Activated T-cell treated with anti-CD3 and anti-CD28 coated beads for 1 hour (primary cell): ENCODE measurements at regions not wholly inside any gene's neighbourhood (a gene's known extent, or its start where the extent isn't known, plus 50 kb on each side); places are given as distances from the start of the nearest gene placed in this dataset.

ENCODE experiments used
- DNase-seq: peaks from one replicate; pipeline ENCODE4 v3.0.0-alpha.2; 2020; ENCODE audit warnings: low read depth

DNA sequence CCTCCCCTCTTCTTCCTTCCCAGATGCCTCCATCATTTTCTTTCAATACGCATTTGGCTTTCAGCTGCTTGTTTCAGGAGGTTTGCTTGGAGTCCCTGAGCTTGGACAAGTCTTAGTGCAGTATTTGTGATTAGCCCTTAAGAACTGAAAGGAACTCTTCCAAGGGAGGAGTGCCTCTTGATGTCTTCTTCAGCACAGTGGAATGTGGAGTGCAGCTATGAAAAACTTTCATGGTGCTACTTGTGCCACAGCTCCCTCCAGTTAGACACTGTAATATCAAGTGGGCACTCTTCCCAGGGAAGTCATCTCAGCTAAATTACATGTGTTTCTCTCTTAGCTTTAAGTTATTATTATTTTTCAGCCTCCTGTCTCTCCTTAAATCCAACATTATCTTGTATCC is 173.1 kb downstream of the NECTIN3 start:
- no peak for DNase-seq

DNA sequence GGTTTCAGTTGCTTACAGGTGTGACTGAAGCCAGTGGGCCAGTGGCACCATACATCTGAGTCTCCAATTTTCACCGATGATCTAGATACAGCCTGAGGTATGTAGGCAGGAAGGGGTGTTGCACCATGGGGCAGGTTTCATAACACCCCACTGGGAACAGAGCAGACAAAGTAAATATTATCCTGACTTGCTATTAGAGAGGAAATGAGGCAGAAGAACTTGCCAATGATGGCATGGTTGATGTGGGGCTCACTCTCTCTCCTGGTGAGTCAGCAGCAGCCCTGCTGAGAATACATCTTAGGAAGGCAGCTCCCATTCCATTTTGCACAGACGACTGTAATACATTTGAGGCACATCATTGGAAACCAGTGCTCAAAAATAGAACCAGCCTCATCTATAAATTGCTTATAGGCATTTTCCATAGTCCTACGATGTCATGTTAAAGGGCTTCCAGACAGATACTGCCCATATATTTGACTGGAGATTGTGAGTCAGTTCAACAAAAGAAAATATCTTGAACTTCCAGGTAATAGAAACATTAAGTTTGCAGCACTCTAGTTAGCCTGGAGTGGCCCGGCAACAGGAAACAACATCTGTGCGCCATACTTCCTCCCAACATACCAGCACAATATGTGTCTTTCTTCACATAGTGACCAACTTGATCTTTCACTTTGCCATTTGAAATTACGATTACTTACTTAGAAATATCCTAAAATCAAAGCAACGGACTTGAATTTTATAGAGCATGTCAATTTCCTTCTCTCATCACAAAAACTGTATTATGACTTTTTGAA is 175.5 kb downstream of the NECTIN3 start:
- DNase-seq: no peak

DNA sequence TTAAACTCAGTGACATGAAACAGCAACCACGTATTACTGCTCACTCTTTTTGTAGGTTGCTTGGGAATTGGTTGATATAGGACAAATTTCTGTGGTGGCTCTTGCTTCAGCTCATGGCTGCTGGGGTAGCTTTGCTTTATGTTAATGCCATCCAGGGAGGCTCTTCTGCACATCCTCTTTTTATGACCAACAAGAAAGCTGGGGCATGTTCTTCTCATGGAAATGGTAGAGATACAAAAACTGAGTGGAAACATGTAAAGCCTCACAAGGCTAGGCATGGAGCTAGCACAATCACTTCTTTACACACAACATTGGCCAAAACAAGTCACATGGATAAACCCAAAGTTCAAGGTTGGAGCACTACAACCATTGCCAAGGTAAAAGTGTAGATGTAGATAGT is 176.8 kb downstream of the NECTIN3 start:
- no peak for DNase-seq

DNA sequence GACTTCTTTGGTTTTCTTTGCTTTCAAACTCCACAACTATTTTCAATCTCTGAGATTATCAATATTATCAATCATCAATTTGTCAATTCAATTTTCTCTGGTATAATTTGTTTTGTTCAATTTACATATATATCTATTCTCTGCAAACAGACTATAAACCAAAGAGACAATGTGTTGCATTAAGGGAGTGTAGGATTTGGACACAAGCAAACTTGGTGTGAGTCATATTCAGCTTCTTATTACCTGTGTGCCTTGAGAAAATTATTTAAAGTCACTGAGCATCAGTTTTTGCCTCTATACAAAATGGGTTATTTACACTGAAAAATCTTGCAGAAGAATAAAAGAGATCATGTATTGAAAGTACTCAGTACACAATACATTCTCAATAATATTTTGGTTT is 177.8 kb downstream of the NECTIN3 start:
- no peak for DNase-seq

DNA sequence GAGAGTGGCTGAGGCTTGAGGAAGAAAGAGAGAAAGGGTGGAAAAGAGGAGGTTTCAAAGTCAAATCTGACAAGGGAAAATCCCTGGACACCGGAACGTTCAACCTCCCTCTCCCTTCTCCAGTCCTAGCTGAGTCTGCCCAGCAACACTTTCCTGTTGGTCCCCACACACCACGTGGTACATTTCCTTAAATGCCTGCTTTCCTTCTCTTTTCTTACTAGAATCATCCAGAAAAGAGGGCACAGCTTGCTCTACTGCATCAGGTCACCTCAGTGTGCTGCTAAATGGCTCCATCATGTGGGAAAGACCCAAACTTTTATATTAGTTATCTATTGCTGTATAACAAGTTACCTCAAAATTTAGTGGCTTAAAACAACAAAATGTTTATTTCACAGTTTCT is 181.2 kb downstream of the NECTIN3 start:
- DNase-seq: no peak

DNA sequence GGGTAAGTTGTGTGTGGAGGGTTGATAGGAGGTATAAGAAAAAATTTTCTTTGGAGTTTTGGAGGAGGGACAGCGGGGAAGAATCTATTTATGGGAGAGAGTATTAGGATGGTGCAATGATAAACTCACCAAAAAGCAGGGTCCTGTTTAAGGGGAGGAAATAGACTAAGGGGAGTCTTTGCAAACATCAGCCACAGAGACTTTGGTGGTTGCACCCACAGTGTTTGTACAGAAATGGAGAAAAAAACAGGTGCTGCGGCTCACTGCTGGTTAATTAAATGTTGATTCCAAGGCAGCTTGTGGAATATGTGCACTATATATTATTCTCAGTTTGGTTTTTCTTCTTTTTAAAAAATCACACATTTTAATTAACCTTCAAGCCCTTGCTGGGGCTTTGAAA is 182.1 kb downstream of the NECTIN3 start:
- DNase-seq: no peak

GRCh38 chr3:111260878-111261277 is 189.3 kb downstream of the NECTIN3 start:
- no peak for DNase-seq

- no peak for DNase-seq
These were observed 198.2 kb downstream of the NECTIN3 start for GRCh38 chr3:111269777-111270176.

DNA sequence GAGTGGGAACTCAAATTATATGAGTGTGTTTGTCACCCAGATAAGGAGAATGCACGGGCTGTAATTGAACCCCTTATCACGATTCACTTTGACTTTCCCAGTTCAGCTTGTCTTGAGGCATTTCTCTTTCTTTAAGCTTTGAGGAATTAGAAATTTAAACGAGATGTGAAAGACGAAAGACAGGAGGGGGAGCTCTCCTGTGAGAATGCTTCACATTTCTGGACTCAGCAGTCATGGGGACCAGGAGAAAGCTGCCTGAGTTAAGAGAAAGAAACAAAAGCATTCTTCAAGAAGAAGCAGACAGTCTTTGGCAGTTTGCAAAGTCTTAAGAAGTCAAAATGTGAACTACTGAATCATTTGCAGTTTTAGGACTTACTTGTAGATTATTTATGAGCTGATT is 205.6 kb downstream of the NECTIN3 start:
- no peak for DNase-seq

DNA sequence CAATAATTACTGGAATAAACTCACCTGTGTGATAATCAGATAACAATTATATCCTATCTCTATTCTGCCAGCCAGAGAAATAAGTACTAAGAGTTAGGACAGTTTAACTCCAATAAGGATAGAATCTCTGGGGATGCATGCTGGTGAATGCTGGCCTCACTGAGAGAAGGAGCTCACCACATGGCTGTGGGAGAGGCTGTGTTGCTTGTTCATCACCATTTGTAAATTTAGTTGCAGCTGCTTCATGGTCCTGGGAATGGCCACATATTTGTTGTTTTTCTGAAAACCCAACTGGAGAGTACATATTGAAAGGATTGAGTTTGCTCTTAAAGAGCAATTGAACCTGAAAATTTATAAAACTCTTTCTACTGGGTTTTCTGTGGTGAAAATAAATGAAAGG is 207.3 kb downstream of the NECTIN3 start:
- no peak for DNase-seq

GRCh38 chr3:111282024-111282423 is 210.4 kb downstream of the NECTIN3 start:
- no peak for DNase-seq

DNA sequence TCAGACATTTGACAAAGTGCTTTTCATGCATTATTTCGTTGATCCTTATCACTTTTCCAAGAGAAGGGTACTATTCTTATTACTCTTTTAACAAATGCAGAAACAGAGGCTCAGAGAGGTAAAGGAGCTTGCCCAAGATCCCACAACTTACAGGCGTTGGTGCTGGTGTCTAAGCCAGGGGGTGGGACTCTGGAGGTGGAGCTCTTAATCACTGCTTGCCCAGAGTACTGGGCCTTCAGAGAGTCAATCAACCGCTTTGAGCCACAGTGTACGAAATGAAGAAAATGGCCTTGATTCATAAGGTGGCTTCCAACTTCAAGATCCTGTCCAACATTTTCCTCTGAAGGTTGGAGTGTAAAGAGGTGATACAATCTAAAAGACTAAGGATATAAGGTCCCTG is 211.5 kb downstream of the NECTIN3 start:
- no peak for DNase-seq

- no peak for DNase-seq
These were observed 213.0 kb downstream of the NECTIN3 start for GRCh38 chr3:111284503-111285183.

DNA sequence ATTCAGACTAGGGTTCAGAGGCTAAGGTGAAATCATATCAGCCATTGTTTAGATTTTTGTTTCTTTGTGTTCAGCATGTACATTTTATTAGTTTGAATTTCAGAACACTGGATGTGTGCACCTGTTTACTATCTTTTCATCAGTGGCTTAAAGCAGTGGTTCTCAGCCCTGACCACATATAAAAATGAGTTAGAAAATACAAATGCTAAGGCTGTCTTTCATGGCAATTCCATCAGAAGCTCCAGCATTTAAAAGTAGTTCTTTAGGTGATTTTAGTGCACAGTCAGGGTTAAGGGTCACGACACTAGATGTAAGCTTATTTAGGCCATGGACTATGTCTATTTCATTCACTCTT is 213.5 kb downstream of the NECTIN3 start:
- no peak for DNase-seq

GRCh38 chr3:111285694-111286093 is 214.1 kb downstream of the NECTIN3 start:
- no peak for DNase-seq

DNA sequence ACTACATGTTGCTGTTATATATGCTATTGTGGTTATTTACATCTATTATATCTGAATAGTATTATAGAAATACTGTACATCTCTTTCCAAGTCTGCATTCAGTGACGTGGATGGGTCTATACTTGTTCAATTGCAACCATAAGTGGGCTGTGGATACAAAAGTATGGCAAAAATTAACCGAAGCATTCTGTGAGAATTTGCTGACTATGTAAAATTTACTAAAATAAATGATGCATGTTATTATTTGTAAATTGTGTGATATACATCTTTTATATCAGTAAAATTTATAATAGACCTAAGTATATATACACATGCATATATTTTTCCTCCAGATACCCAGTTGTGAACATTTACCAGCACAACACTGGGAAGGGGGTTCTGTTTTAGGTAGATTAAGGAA is 215.1 kb downstream of the NECTIN3 start:
- no peak for DNase-seq

DNA sequence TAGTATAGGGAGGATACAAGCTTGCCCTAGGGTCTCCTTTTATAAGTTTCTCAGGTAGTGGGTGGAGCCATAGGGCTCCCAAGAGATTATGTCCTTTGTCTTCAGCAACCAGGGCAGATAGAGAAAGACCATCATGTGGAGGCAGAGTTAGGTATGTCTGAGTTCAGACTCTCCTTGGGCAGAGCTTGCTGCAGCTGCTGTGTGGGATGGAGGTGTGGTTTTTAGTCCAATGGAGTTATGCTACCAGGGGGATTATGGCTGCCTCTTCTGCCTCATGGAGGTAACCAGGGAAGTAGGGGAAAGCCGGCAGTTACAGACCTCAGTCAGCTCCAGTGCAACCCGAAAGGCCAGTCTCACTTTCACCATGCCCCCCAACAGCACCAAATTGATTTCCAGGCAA is 220.5 kb downstream of the NECTIN3 start:
- no peak for DNase-seq

DNA sequence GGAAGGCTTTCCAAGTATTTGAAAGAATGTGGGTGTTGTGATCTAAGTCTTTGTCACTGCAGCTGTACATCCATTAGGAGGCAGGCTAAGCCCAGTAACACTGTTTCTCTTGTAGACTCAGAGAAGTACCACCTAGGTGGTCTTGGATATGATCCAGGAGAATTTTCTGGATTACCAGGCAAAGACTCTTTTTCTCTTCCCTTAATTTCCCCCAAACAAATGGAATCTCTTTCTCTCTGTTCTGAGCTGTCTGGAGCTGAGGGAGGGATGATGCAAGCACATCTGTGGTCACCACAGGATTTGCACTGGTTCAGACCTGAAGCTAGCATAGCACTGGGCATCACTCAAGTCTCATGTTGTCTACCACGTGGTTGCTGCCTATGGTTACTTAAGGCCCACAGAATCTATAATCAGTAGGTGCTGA is 227.6 kb downstream of the NECTIN3 start:
- DNase-seq: no peak

DNA sequence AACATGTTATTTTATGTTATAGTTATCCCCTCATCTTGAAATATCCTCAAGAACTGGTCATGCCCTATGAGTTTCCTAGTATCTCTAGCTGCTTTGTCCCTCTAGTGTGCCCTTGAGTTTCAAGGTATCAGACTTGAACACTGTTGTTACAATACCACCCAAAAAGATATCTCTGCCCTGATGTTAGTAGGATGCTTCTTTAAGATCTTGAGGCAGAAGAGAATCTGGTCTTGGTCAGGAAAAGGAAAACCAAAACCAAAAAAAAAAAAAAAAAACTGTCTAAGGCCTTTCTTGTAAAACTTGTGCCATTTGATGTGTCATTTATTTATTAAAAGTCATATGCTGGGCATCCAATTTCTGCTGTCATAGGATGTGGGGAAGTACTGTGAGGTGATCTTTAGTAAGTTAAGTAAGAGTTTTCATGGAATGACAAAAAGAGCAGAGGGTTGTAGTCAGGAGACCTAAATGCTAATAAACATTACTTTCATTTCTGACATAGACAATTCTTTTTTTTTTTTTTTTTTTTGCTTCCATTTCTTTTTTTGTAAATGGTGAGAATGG is 229.7 kb downstream of the NECTIN3 start:
- DNase-seq: no peak

DNA sequence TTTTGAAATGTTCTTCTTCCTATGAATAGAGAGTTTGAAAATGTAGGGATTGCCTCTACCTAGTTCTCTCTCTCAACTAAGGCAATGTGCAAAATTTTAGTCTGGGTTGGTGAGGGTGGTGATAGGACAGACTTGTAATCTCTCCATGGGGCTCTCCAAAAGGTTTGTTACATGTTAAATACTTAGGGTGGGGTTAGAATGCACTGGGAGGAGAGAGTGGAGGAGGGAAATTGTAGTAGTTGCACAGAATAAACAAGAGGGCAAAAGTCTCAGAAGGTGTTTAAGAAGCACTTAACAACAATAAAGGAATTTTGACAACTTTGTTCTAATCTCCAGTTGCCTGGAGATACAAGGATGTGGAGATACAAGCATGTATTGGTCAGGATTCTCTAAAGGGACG is 230.4 kb downstream of the NECTIN3 start:
- no peak for DNase-seq

DNA sequence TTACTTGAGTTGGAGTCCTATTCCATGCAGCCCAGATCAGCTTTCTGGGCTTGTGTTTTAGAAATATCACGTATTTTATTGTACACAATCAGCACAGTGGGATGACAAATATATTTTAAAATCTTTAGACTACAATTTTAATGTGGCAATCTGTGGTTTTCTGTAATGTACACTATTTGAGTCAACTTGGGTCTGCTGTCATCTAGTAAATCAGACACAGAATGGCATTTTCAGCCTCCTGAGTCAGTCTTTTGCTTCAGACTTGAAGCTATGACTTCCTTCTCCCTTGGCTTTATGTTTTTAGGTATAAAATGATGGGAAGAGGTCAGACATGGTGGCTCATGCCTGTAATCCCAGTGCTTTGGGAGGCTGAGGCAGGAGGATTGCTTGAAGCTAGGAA is 232.1 kb downstream of the NECTIN3 start:
- DNase-seq: no peak

DNA sequence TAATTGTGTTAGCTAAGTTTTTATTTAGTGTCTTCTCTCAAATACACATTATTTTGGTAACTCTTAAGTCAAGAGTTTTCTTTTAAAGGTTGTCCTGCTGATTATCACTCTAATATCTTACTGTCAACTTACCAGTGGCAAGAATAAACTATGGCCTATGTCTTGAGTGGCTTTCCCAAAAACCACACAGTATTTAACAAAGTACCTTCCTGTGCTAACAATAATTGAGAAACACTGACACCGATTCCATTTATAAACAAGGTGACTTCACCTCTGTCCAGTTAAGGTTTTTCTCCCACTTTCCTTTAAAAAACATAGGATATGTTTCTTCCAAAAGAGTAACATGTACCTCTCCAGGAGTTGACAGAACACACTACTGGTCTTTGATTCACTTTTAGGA is 234.3 kb upstream of the CD96 start:
- no peak for DNase-seq

GRCh38 chr3:111311126-111311525 is 230.9 kb upstream of the CD96 start:
- DNase-seq: no peak
